GM20000 (cell line): ENCODE measurements at regions not wholly inside any gene's neighbourhood (a gene's known extent, or its start where the extent isn't known, plus 50 kb on each side); places are given as distances from the start of the nearest gene placed in this dataset.
"Not testable (repeated sequence)": the region's sequence is repeated elsewhere in the genome, so short reads cannot be mapped to it uniquely, and the experiment has no call there.

Experiments used
- DNase-seq: peaks from one replicate; pipeline ENCODE4 v3.0.0; 2012; ENCODE audit warnings: low spot score
- CTCF ChIP-seq: IDR thresholded peaks from 2 replicates; pipeline ENCODE4 v1.5.1; 2012; ENCODE audit warnings: mild to moderate bottlenecking, control low read depth; ENCODE audit errors: extremely low read depth, missing control alignments

DNA sequence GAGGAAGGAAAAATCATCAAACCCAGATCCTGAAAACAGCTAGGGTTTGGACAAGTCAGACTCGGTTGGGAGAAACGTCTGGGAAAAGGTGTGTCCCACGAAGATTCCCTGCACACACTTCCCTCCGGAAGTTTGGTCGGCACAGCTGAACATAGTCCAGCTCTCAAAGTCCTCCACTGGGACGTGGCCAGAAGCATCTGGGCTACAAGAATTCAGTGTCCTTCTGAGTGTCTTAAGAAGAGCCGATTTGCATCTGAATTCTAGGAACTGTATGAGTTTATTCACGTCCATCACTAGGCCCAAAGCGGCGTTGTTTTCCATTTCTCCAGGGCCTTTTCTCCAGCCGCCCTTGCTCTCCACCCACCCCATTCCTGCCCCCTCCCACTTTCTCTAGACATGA lies 109.1 kb downstream of the C17orf67 start:
- TF ChIP-seq CTCF: no peak
- DNase-seq: no peak

GRCh38 chr17:56725144-56725543 lies 108.6 kb downstream of the C17orf67 start:
- no peak for DNase-seq

GRCh38 chr17:56727876-56728617 lies 105.7 kb downstream of the C17orf67 start:
- no peak for DNase-seq
- no peak for TF ChIP-seq CTCF

More at GRCh38 chr17:56725144-56725543, 108.6 kb downstream of the C17orf67 start:
- TF ChIP-seq CTCF: no peak

- not testable (repeated sequence) for DNase-seq
Measured at GRCh38 chr17:56731096-56731495, 102.6 kb downstream of the C17orf67 start.

- no peak for TF ChIP-seq CTCF
- no peak for DNase-seq
Measured at GRCh38 chr17:56733833-56734232, 99.9 kb downstream of the C17orf67 start.

GRCh38 chr17:56735842-56736241 lies 97.9 kb downstream of the C17orf67 start:
- TF ChIP-seq CTCF: no peak
- DNase-seq: no peak

DNA sequence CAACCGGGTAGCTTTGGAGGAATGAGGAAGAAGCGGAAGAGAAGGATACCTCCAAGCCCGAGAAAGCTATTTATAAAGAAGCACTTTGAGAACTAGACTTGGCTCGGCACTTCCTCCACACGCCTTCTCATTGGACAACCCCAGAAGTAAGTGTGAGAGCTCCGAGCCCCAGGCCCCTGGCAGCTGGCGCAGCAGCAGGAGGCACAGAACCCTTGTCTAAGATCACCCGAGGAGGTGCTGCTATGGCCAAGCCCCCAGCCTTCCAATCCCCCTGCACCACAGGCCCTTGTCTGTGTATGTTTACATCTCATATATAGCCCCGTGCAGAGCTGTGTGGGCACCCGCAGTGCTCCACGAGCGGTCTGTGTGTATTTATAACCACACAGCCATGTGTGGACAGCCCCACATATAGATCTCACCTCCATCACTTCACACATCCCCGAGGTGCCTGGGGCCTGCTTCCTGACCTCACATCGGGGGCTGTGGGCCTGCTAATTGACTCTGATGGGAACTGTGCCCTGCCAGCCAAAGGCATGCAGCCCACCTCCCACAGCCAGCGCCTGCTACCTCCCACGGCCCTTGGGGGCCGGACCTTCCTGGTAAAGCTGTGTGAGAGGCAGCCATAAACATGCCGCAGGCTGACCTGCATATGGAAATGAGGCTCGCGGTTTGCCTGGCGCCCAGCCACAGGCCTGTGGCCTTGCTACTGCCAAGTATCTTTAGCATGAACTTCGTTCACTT lies 96.1 kb downstream of the C17orf67 start:
- TF ChIP-seq CTCF: no peak
- no peak for DNase-seq
